GM04504 (cell line): ENCODE measurements at regions not wholly inside any gene's neighbourhood (a gene's known extent, or its start where the extent isn't known, plus 50 kb on each side); places are given as distances from the start of the nearest gene placed in this dataset.

Experiments
- DNase-seq: peaks from one replicate; pipeline ENCODE4 v3.0.0-alpha.2; 2012; ENCODE audit warnings: low read depth

DNA sequence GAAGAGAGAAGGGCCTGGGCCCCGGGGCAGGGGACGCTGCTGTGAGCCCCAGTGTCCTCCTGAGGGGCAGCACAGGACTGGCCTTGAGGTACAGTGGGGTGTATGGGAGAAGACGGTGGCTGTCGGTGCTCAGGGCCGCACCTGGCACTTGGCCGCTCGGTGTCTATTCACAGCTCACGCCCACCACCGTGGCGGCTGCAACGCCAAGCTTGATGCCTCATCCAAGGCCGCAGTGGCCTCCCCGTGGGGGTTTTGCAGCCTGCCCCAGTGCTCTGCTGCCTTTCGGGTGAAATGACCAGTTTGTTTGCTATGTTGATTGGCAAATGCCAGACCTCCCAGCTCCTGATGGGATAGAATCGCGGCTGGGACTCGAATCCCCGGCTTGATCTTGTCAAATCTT is 79.5 kb upstream of the SLCO4A1 start:
- no peak for DNase-seq

GRCh38 chr20:62563561-62563960 is 78.7 kb upstream of the SLCO4A1 start:
- DNase-seq = no peak

GRCh38 chr20:62564456-62565245 is 77.7 kb upstream of the SLCO4A1 start:
- DNase-seq = no peak

DNA sequence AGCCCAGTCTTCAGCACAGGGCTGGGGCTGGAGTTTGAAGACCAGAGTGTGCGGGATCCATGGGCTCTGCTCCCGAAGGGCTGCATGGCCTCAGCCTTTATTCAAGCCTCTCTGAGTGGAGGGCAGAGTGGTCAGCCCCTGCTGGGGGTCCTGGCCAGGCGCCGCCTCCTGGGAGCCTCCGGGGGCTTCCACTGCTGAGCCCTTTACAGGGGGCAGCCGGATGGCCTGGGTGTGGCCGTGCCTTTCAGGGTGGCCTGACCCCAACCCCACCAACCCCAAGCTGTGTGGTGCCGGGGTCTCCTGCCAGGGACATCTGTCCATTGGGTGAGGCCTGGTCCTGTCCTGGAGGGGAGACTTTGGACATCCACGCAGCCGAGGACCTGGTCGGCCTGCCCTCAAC is 76.0 kb upstream of the SLCO4A1 start:
- no peak for DNase-seq

DNA sequence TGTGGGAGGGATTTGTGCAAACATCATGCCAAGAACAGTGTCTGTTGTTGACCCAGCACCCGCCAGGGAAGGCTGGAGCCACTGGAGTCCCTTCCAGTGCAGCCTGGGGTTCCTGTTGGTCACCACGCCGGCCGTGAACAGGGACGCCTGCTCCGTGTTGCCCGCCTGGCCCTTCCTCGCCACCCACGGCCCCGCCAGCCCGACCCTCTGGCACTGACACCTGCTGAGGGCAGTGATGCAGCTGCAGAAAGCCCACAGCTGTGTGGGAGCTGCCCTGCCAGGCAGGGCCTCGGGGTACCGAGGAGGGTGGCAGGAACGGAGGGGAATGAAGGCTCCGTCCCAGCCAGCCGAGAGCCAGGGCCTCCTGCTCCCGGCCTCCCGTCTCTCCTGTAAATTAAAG is 75.5 kb upstream of the SLCO4A1 start:
- no peak for DNase-seq

DNA sequence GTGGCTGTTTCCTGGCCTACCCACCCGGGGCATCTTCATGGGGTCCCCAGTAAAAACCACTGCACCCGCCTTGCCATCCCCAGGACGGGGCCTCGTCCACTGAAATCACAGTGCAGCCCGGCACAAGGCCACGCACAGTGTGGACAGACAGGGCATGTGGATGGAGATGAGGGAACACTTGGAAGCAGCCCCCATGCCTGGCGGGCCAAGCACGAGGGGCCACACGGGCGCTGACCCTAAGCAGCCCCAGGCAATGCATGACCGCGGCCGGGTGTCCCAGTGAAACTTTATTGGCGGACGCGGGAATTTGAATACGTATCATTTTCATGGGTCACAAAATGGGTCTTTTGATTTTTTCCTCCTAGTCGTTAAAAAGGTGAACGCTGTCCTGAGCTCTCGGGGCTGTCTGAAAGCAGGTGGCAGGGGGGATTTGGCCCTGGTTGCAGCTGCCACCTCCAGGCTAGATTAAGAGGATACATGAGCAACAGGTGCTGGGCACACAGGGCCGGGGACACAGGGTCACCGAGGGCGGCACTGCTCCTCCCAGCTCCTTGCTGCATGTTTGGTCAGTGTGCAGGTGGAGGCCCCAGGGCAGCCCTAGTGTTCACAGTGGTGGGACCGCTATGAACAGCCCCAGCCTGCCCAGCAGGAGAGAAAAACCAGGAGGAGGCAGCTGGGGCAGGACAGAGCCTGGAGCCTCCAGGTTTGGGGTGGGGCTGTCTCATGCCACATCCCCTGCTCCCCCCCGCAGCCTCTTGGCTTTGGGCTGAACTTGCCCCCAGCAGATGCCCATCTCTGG is 74.9 kb upstream of the SLCO4A1 start:
- DNase-seq = no peak

GRCh38 chr20:62568045-62568389 is 74.3 kb upstream of the SLCO4A1 start:
- DNase-seq = no peak

DNA sequence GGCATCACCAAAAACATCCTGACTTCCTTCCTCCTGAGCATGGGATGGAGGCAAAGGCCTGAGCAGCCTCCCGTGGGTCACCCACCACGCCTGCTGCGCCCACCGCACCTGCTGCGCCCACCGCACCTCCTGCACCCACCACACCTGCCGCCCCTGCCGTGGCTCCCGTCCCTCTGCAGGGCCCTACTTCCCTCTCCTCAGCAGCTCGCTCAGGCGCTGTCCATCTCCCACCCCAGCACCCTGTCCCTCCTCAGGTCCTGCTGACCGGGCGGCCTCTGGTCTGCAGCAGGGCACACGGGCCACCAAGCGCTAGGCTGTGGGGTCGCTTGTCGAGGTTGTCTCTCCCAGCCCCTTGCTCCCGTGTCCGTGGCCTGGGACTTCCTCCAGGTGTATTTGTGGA is 72.7 kb upstream of the SLCO4A1 start:
- DNase-seq = no peak

GRCh38 chr20:62570403-62570802 is 71.9 kb upstream of the SLCO4A1 start:
- DNase-seq = no peak

DNA sequence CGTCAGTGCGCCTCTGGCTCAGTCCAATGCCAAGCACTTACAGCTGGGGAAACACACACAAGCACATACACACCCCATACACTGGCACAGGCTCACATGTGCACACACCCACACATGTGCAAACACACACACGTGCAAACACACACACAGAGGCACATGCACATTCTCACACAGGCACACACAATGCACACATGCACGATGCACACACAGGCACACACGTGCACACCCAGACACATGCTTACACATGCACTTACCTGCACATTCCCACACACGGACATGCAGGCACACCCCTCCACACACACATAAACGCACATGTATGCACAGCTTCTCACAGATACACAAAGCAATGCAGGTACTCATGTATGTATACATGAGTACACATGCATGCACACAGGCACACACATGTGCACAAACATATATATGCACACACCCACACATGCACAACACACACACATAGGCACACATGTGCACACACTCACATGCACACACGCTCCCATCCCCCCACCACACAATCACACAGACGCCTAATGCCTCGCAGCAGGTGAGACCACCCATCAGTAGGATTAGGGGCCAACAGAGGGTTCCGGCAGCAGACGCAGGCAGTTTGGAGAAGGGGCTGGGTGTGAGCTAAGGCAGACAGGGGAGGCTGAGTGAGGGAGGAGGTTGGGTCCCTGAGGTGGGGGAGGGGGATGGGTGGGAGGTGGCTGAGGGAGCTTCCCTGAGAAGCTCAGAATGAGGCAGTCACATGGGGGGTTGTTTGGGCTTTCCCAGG is 71.2 kb upstream of the SLCO4A1 start:
- DNase-seq = no peak

- no peak for DNase-seq
These were observed 70.5 kb upstream of the SLCO4A1 start for GRCh38 chr20:62571669-62572344.

DNA sequence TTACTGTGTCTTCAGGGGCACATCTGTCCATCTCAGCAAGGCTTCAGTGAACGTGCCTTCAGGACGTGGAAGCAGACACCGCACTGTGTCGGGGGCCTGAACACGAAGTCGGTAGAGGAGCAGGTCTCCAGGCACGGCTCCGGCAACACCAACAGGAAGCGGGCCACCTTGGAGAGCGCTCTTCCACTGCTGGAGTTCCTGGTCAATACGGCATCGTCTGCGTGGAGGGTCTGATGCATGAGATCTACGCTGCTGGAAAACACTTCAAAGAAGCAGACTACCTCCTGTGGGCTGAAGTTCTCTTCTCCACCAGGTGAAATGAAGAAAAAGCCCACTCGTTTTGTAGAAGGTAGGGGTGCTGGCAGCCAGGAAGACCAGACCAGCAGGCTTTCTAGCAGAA is 69.3 kb upstream of the SLCO4A1 start:
- no peak for DNase-seq

- no peak for DNase-seq
These were observed 68.5 kb upstream of the SLCO4A1 start for GRCh38 chr20:62573817-62574216.

GRCh38 chr20:62574230-62574993 is 67.9 kb upstream of the SLCO4A1 start:
- DNase-seq = no peak

GRCh38 chr20:62575976-62576722 is 66.2 kb upstream of the SLCO4A1 start:
- no peak for DNase-seq

DNA sequence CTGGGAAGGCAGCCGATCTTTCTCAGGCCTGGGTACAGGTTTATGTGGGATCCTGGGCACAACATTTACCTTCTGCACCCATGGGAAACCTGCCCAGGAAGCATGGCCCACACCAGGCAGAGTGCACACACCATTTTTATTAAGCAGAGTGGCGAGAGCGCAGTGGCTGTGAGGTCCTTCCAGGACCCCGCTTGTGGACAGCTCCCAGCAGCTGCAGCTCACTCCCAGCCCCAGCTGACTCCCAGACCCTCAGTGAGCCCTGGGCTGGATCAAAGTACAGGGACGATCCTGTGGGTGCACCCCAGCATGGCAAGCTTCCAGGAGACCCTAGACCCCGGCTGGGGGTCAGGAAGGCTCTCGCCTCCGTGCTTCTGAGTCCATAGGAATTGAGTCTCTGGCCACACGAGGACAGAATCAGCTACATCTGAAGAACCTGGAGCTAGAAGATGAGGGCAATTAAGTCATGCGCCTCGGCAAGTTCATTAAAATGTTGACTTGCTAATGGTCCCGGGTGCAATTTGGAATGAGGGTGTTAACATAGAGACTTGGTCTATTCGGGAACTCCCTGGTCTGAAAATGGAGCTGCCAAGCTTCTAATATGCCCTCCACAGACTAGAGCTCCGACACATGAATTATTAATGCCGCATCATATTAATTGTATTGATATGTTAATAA is 65.4 kb upstream of the SLCO4A1 start:
- DNase-seq = no peak

DNA sequence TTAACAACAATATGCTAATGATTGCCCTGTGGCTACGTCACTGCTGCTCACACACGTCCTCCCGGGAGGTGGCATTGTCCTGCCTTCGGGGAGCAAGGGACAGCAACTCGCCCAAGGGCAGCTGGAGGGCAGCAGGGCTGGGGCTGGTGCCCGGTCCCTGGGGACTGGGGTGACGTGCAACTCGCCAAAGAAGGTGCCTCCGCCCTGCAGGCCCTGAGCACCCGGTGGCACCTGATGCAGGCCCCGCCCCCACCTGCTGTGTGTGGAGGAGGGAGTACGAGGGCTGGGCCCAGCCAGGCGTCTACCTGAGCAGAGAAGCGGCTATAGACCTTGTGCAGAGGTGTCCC is 64.8 kb upstream of the SLCO4A1 start:
- DNase-seq = no peak

DNA sequence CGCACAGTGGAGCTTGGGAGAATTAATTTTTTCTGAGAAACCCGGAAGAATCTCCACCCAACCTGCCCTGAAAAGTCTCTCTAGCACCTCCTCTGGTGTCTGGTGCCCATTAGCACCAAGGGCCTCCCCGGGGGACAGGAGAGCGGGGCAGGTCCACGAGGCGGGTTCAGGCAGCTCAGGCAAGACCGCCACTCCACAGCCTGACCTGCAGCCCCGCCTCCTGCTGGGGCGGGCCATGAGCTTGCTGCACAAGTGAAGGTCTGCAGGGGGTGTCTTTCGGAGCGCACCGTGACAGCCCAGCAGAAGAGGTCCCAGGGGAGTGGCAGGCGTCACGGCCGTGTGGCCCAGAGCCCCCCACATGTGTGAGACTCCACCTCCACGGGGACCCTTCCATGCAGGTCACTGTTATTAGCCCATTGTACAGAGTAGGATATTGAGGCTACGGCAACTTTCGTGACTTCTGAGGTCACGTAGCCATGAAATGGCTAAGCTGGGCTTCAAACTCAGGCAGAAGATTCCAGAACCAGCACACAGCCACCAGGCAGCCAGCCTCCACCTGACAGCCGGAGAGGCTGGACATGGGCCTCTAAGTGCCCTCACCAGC is 63.9 kb upstream of the SLCO4A1 start:
- no peak for DNase-seq

GRCh38 chr20:62580052-62580451 is 62.3 kb upstream of the SLCO4A1 start:
- no peak for DNase-seq

- DNase-seq = no peak
These were observed 61.6 kb upstream of the SLCO4A1 start for GRCh38 chr20:62580733-62581132.
